HG03457 (cell line): ENCODE measurements at regions not wholly inside any gene's neighbourhood (a gene's known extent, or its start where the extent isn't known, plus 50 kb on each side); places are given as distances from the start of the nearest gene placed in this dataset.
"Not testable (repeated sequence)": the region's sequence is repeated elsewhere in the genome, so short reads cannot be mapped to it uniquely, and the experiment has no call there.

Experiments used
- ATAC-seq: cut with Tn5 transposase; IDR thresholded peaks from one replicate; pipeline ENCODE4 v1.9.1; 2021; ENCODE audit warnings: moderate number of reproducible peaks; ENCODE audit not compliant: unreplicated experiment

DNA sequence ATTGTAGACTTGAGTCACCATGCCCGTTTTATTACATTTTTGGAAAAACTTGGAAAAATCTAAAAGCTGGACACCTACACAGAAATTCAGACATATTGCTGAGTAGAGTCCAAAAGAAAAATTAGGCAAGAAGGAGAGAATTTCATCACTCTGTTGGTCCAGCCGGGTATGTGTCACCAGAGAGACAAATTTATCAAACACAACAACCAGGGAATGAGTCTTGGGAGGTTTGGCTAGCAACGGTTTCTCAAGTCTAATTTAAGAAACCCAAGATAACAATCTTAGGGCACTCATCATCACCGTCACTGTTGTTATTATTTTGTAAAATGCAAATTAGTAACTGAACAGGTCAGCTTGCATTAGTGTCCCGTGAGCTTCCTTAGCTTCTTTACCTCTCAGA, 197.5 kb upstream of the C2CD4B start:
- ATAC-seq = no peak

DNA sequence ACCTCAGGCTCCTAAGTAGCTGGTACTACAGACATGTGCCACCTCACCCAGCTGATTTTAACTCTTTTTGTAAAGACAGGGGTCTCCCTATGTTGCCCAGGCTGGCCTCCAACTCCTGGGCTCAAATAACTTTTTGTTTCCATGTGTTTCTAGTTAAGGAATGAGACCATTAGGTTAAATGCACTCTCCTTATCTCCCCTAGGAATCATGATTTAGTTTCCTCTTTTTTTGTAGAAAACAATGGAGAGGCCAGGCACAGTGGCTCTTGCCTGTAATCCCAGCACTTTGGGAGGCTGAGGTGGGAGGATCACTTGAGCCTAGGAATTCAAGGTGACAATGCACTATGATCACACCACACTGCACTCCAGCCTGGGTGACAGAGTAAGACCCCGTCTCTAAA, 198.8 kb upstream of the C2CD4B start:
- no peak for ATAC-seq

DNA sequence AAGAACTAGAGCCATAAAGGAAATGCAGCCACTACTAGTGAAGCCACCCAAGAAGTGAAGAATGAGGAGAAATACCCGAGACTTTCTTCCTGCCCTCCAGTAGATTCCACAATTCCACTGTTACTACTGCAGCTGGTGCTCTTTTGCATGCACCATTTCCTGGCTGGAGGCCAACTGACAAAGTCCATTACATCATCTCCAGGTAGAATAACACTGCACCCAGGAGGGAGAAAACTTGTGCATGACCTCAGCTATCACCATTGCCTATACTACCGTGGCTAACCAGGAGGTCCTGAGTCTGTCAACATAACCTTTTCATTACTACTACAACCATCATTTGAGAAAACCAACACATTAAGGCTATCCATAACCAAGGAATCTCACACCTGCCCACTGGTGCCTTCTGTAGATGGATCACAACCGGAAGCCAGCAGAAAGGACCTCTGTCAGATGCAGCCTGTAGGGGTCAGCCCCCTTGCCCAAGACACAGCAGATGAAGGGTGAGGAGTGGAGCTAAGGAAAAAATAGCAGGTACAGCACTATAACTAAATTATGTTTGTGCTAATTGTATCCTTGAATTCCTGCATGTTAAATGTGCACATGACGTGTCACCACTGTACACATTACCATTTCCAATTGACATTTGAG, 200.8 kb upstream of the C2CD4B start:
- ATAC-seq = no peak

DNA sequence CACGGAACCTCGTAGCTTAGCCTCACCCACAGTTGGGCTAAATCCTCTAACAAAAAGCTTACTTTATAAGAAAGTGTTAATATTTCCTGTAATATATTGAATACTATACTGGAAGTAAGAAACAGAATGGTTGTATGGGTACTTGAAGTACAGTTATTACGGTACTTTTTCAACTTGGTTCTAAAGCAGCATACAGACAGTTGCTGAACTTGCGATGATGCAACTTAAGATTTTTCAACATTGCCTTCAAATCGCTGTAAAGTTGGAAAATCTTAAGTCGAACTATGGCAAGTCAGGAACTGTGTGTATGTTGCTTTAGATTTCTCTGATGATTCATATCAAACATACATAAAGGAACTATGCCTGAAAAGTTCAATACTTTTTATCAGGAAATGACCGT, 204.4 kb upstream of the C2CD4B start:
- ATAC-seq = no peak

DNA sequence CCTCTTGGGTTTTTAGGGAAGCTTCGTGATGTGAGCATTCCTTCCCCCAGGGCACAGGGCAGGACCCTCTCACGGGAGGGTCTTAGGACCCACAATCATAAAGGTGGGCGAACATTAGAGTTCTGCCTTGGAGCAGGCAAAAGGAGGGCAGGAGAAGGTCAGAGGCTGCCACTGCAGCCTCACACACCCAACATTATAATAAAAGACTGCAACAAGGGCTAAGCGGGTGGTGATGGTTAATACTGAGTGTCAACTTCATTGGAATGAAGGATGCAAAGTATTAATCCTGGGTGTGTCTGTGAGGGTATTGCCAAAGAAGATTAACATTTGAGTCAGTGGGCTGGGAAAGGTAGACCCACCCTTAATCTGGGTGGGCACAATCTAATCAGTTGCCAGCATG, 206.6 kb upstream of the C2CD4B start:
- ATAC-seq = not testable (repeated sequence)

DNA sequence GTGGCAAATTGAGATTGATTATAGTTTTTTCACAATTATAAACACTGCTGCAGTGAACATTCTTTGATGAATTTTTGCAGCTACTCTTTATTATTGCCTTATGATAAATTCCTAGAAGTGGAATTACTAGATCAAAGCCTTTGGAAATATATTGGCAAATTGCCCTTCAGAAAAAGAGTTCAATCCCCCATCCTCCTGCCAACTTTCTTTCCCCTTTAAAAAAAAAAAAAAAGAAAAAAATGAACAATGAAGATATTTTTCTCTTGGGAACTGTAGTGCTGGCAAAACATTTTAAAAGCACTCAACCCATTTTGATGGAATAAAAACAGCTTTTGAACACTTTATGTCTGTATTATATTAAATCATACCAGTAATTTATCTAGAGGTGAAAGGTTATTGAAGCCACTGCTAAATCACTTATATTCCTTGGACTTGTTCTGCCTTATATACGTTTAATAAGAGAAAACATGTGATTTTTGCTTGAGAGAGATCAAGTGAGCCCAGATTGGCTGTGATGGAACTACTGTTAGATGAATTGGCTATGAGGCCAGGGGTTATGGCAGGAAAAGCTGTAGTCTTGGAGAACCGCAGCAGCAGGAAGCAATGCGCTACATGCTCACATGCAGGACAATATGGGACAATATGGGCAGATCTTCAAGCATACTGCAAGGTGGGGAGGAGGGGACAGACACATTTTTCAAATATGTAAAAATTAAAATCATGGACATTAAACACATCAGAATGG, 212.8 kb upstream of the C2CD4B start:
- no peak for ATAC-seq

DNA sequence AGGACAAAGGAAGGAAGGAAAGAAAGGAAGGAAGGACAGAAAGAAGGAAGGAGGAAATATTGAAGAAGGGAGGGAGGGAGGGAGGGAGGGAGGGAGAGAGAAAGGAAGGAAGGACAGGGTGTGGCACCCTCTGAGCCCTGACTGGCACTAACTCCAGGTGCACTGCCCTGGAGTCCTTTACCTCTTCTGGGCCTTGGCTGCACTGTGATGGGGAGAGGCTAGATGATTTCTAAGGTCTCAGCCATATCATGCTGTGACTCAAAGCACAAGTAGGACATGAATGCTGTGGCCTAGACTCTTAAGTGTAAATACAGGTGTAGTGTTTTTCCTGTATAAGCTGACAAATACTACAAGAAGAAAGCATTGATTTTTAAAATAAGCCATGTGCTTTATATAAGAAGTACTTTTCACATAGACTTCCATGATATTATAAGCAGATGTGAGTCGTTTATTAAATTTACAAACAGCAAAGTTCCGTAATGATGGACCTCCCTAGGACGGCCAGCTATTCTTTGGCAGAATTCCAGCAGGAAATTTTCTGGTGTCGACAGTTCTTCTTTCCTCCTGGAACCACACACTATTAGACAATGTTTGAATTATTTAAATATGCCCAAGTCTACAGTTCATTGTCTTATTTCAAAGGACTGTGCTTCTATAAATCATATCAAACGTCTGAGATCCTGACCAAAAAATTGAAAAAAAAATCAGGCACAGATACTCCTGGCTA, 213.8 kb upstream of the C2CD4B start:
- no peak for ATAC-seq

DNA sequence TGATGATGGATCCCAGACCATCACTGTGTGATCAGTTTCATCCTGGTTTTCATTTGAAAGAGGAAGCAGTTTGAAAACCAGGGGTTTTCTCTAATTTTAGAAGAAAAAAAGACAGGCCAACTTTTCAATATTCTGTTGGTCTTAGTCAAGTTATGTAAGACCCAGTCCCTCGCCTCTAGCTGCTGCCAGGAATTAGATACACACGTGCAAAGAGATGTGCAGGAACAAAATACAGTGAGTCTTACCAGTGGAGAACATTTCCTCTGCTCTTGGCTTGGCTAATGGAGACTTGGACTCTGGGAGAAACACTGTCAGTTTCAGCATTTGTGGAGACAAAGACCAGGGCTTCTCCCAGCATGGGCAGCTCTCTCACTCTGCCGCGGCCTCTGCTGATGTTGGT, 214.9 kb upstream of the C2CD4B start:
- ATAC-seq = no peak

DNA sequence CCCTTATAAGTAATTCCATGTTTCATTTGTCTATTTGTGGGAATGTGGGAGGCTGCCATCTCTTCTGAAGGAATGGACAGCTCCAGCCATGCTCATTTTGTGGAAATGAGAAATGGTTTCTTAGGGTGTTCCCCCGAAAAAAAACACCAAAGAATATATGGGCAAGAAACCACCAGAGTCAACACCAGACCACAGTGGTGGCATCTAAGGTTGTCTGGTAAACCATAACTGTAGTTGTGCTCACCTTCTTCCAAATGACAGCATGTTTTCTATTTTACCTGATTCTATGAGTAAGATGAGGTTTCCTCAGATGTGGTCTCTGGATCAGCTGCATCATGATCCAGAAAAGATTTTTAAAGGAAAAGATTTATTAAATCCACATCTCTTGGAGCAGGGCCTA, 217.0 kb upstream of the C2CD4B start:
- no peak for ATAC-seq

DNA sequence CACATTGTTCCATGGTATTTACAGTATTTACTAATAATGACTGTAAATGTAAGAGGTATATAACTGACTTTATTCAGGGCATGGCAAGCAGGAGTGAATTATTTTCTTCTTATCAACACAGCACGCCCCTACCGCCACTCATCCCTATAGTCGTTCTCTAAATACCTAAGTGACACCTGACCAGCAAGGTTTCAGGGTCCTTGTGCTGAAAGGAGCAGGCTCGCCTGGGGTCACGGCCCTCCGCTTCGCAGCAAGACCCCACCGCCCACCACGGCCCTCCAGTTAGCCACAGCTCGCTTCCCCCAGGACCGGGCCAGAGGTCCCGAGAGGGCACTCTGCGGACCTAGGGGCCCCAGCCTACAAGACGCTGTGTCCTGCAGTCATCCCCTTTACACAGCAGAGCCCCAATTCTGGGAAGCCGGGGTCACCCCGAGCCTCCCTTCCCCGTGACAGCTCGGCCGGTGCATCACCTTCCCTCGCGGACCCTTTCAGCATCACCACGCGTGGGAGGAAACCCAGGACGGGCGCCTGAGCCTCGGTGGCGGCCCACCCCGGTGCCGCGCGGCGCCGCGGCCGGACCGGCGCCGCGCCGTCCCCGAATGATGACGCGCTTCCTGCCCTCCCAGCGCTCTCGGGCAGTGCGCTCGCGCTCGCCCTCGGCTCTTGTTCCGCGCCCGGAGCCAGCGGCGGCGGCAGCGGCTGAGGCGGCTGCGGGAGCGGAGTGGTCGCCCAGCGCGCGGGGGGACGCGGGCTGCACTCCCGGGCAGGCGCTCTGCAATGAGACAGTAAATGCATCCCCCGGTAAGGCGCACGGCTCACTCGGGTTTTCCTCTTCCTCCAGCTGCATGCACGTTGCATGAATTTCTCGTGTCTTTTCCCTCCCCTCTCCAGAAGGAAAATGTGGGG, 225.1 kb upstream of the C2CD4B start, which contains the start of gene TLN2:
TSS of gene TLN2 (plus strand) at position 666 of the 906 bp plus-strand sequence.
- ATAC-seq = peak; percentile 83

DNA sequence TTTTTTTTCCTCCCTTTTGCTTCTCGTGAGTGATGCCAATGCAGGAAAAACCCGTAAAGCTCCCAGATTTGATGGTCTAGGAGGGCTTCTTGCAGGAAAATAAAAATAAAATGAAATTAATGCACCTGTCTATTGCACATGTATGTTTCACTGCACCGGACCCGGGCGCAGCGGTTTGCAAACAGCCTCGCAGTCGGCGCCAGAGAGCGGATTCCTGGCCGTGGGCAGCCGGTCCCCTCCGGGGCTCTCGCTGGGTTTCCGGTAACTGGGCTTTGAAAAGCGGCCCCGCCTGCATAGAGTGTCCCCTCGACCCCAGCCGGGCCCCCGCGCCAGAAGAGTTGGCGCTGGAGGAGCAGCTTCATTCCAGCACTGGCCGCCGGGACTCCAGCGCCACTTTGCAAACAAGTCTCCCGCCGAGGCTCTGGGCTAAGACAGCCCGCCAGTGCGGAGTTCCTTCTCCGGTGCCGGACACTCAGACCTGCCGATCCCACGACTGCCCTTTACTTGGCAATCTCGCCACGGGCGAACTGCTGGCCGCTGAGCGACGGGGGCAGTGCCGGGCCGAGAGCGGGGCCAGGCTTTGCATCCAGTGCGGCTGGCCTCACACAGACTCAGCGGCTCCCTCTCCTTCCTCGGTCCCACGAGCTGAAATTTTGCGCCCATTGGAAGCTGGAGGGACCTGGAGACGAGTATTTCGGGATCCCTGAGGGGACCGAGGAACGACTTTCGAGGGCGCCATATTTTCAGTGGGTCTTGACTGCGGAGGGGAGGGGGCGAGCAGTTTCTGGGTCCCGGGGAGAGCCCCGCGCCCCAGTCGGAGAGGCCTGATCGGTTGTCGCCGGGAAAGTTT, 225.9 kb upstream of the C2CD4B start:
- ATAC-seq = no peak

DNA sequence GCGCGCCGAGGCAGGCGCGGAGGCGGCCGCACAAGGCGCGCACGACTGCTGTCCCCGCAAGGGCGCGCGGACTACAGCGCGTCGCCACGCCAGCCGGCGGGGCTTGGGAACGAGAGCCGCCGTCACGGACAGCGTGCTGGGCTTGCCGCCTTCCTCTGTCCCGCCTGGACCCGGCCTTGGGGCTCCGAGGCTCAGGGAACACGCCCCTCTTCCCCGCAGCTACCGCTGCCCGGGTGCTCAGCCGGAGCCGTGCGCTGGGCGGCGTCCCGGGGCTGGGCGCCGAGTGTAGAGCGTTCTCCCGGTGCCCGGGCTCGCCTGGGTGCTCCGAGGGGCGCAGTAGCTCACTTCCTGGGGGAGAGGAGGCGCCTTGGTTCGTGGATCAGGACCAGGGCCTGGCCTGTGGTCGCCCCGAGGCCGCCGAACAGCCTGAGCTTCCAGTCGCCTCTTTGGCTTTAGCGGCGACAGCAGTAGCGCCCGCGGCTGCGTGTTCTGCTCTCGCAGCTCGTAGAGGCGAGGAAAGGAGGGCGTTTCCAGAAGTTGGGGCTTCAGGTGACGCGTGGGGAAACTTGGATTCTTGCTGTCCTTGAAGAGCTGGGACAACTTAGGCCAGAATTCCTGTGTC, 226.7 kb upstream of the C2CD4B start:
- ATAC-seq = no peak

DNA sequence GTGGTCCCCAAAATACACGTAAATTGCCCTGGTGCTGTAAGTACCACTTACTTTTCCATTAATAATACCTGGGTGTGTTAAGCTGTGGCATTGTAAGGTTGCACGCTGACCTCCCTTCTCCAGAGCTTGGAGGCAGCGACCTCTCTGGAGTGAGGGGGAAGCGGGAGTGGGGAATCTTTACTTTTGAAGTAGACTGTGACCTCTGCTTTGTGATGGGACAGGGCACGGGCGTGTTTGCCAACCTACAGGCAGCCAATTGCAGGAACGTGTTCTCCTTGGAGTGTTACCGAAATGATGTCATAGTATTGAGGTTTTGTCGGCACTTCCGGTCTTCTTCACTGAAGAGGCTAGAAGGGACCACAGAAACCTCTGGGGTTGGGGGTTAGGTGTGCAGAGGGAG, 227.3 kb upstream of the C2CD4B start:
- ATAC-seq = no peak

DNA sequence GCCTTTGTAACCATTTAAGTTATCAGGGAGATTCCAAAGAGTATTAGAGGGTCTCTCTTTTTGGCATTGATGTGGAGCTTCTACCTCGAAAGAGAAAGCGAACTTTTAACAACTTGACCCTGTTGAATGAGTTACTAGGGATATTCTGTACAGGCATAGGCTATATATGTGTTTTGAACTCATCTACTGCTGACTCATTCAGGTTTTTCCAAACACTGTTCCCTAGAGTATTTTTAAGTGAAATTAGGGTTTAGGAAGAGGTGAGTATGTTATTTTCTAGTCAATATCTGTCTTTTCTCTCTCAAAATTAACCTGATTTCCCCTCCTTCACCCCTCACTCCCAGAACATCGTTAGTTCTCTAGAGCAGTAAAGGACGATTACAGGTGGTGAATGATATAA, 228.1 kb upstream of the C2CD4B start:
- ATAC-seq = no peak

DNA sequence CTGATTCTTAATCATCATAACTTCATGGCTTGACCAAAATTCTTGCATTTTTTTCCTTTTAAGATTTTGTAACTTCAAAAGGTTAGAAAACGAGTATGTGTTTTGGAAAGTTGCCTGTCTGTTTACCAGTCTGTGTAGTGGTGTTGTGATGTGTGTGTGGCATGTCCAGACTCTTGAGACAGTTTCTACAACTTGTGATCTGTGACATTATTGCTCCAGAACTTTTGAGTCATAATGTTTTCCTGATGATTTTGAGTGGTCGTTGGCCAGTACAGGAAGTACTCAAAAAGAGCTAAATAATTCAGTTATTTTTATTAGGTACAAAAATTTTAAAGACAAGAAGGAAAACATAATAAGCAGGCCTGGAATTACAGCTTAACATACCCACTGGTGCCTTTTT, 229.0 kb upstream of the C2CD4B start:
- ATAC-seq = no peak

DNA sequence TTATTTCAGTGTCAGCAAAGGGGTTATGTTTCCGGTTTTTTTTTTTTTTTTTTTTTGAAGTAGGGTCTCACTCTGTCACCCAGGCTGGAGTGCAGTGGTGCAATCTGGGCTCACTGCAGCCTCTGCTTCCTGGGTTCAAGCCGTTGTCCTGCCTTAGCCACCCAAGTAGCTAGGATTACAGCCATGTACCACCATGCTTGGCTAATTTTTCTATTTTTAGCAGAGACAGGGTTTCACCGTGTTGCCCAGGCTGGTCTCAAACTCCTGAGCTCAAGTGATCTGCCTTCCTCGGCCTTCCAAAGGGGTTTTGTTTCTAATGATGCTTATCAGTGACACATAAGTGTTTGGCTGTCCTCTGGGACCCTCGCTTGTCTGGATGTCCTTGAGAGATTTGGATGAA, 235.7 kb upstream of the C2CD4B start:
- ATAC-seq = no peak

DNA sequence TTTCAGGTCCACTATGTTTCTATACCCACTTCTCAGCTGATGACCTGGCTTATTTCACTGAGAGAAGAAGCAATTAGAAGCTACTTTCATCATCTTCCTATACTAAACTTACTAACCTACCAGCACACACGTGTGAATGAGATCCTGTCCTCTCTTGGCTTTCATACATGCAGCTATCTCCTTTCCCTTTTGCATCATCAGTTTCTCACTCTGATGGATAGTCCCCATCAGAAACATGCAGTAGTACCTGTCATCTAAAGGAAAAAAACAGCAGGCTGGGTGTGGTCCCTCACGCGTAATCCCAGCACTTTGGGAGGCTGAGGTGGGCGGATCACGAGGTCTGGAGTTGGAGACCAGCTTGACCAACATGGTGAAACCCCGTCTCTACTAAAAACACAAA, 237.6 kb upstream of the C2CD4B start:
- no peak for ATAC-seq

DNA sequence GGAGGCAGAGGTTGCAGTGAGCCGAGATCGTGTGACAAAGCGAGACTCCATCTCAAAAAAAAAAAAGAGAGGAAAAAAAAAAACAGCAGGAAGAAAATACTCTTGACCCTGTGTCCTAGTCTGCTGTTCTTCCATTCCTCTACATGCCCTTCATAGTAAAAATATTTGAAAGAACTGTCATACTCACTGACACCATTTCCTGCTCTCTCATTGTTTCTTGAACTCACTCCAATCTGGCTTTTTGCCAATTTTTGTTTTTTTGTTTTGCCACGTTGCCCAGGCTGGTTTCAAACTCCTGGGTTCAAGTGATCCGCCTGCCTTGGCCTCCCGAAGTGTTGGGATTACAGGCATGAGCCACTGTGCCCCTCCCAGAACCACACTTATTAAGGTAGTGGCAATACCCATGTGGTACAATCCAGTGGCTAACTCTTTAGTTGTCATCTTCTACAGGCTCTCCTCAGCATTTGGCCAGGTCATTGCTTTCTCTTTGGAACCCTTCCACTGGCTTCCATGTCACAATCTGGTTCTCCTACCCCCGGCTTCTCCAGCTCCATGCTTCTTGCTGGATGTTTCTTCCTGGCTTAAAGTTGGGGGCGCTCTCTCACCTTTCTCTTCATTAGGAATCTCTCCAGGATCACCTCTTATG, 238.2 kb upstream of the C2CD4B start:
- no peak for ATAC-seq
